Right renal cortex interstitium (tissue), 3 donors: ENCODE measurements at regions not wholly inside any gene's neighbourhood (a gene's known extent, or its start where the extent isn't known, plus 50 kb on each side); places are given as distances from the start of the nearest gene placed in this dataset.

ENCODE experiments used
- DNase-seq, 3 donors: peaks; one replicate each; pipeline ENCODE4 v3.0.0-alpha.2; 2013; ENCODE audit warnings: low read depth in 3 of 3, low spot score in 2 of 3

- DNase-seq = no peak
Observed at GRCh38 chr5:98458726-98459125, 314.7 kb upstream of the RGMB start.

- DNase-seq = no peak
Observed at GRCh38 chr5:98460536-98460935, 312.9 kb upstream of the RGMB start.

- no peak for DNase-seq
Observed at GRCh38 chr5:98461485-98461884, 312.0 kb upstream of the RGMB start.

GRCh38 chr5:98463222-98463621 lies 310.2 kb upstream of the RGMB start:
- DNase-seq = no peak

DNA sequence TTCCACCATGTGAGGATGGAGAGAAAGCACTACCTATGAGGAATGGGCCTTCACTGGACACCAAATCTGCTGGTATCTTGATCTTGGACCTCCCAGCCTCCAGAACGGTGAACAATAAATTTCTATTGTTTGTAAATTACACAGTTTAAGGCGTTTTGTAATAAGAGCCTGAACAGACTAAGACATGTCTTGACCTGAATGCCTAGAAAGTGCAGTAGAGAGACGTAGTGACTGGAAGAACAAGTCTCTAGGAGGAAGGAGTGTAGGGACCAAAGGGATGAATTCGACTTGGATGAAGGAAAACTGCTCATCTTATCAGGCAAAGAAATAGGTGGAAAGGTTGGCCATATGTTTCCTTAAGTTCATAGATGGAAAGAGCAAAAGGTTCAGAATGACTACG lies 309.8 kb upstream of the RGMB start:
- no peak for DNase-seq

GRCh38 chr5:98464737-98465330 lies 308.6 kb upstream of the RGMB start:
- no peak for DNase-seq

DNA sequence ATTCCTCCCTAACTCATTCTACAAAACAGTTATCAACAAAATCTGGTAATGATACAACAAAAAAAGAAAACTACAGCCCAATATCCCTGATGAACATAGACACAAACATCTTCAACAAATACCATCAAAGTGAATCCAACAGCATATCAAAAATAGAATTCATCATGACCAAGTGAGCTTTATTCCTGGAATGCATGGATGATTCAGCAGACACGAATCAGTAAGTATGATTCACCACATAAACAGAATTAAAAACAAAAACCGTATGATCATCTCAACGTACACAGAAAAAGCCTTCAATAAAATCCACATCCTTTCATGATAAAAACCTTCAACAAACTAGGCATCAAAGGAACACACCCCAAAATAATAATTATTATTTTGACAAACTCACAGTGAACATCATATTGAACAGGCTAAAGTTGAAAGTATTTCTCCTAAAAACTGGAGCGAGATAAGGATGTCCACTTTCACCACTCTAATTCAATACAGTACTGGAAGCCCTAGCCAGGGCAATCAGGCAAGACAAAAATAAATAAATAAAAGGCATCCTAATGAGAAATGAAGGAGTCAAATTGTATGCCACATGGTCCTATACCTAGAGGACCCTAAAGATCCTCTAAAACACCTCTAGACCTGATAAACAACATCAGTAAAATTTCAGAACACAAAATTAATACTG lies 305.1 kb upstream of the RGMB start:
- DNase-seq = no peak

GRCh38 chr5:98470747-98471146 lies 302.7 kb upstream of the RGMB start:
- DNase-seq = no peak

DNA sequence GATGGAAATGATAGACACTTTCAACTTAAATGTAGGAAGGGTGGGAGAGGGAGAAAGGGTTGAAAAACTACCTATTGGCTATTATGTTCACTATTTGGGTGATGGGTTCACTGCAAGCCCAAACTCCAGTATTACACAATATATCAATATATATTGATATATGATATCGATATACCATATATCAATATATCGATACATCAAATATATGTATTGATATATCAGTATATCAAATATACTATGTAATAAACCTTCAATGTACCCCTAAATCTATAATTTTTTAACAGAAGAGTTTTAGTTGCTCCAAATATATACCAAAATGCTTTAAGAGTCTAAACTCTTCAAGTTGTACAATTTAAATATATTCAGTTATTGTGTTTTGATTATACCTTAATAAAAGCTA lies 302.0 kb upstream of the RGMB start:
- DNase-seq = no peak

DNA sequence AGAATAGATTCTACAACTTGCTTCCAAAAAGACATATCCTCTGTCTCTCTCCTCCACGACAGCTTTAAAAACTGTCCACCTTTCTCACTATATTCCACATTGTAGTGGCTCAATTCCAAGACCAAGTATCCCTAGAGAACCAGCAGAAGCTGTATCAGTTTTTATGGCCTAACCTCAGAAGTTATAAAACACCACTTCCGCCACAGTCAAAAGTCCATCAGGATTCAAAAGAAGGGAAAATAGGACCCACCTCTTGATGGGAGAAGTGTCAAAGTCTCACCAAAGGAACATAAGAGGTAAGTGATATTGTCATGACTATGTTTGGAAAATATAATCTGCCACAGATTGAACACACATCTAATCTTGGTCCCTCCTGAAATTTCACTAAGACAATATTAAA lies 299.2 kb upstream of the RGMB start:
- DNase-seq = no peak

DNA sequence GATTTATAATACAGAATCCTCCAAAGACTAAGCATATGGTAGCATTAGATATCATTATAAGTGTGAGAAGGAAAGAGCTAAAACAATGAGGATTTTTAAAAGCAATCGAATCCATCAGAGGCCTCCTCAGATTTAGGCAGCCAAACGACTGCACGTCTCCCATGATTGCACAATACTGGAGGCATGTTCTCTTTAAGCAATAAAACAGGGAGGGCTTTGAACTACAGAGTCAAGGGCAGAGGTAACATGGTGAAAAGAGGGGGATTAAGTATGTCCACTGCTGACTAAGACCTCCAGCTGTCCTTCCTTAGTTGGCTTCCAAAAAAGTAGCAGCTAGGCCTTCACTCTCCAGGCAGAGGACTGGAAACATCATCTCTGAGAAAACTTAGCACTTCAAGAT lies 298.7 kb upstream of the RGMB start:
- no peak for DNase-seq

GRCh38 chr5:98482321-98483300 lies 290.9 kb upstream of the RGMB start:
- DNase-seq = no peak

- no peak for DNase-seq
Observed at GRCh38 chr5:98483301-98483685, 290.2 kb upstream of the RGMB start.

DNA sequence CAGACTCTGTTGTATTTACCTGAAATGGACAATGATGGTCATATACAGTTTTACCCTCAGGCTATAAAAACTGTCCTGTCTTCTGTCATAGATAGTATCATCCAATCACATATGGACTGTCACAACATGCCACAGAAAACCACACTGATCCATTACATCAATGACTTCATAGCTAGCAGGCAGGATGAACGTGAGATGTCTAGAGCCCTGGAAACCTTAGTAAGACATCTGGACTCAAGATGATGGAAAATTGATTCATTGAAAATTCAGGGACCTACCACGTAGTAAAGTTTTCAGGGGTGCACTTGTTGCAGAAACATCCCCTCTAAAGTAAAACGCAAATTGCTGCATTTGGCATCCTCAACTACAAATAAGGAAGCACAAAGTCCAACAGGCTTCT lies 284.4 kb upstream of the RGMB start:
- DNase-seq = no peak

- DNase-seq = no peak
Observed at GRCh38 chr5:98490348-98490747, 283.1 kb upstream of the RGMB start.

DNA sequence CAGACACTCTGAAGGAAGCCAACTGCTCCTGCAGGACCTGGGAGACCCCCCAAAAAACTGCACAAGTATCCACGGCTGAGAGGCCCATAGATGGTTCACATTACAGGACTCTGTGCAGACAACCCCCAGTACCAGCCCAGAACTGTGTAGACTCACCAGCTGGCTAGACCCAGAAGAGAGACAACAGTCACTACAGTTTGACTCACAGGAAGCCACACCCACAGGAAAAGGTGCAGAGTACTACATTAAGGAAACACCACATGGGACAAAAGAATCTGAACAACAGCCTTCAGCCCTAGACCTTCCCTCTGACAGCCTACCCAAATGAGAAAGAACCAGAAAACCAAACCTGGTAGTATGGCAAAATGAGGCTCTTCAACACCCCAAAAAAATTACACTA lies 281.2 kb upstream of the RGMB start:
- no peak for DNase-seq

GRCh38 chr5:98497418-98497817 lies 276.0 kb upstream of the RGMB start:
- no peak for DNase-seq

DNA sequence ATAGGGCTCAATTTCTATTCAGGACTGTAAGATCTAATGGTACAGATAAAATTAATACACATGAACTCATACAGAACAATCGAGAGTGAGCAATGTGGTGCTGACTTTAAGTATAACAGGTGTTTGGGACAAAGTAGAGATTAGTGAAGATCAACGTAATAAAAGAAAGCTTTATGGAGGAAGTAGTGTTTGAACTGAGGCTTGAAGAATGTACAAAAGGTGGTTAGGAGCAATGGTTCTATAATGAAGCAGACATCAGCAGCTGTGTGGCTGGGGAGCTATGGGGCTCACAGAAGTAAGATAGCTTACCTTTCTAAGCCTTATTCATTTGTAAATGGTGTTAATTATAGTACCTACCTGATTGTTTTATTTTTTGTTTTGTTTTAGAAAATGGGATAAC lies 275.4 kb upstream of the RGMB start:
- no peak for DNase-seq

DNA sequence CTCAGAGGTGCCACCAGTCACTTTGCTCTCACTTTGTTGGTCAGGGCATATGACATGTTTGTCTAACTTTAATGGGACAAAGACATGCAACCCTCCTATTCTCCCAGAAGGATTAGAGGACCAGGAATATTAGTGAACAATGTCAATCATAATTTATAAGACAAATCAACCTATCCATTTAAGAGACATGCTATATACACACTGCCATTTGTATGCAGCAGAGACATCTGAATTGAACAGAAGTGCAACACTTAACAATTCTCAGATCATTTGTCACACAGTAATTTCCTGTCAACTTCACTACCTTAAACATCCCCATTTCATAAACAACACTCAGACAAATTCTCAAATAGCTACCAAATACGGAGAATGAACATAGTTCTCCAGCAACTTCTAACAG lies 273.6 kb upstream of the RGMB start:
- DNase-seq = no peak

- DNase-seq = no peak
Observed at GRCh38 chr5:98500811-98501210, 272.7 kb upstream of the RGMB start.

- no peak for DNase-seq
Observed at GRCh38 chr5:98503616-98504015, 269.8 kb upstream of the RGMB start.

- DNase-seq = no peak
Observed at GRCh38 chr5:98504505-98504904, 269.0 kb upstream of the RGMB start.
